NCI-H69 (cell line): ENCODE measurements at regions not wholly inside any gene's neighbourhood (a gene's known extent, or its start where the extent isn't known, plus 50 kb on each side); places are given as distances from the start of the nearest gene placed in this dataset.
A peak's percentile ranks its signal among the peaks of the same experiment; 100 is the strongest.

Source experiments
- DNase-seq: peaks from one replicate; lab custom pipeline; 2025; lab: John Stamatoyannopoulos, UW

DNA sequence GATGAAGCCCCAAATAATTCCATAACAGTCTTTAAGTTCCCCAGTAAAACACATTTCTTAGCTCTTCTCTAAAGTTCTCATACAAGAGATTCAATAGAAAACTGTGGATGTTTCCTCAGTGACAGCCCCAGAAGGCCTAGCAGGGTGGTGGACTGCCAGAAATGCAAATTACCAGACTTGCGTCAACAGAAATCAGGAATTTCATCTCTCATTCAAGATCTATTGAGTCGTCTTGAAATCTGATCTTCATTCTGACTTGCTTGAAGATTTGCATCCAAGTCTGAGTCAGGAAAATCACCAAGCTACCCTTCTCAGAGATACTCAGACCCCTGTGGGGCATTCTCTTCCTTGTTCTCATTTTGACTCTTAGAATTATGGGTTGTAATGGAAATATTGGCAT, 68.9 kb upstream of the NDP start:
- no peak for DNase-seq

DNA sequence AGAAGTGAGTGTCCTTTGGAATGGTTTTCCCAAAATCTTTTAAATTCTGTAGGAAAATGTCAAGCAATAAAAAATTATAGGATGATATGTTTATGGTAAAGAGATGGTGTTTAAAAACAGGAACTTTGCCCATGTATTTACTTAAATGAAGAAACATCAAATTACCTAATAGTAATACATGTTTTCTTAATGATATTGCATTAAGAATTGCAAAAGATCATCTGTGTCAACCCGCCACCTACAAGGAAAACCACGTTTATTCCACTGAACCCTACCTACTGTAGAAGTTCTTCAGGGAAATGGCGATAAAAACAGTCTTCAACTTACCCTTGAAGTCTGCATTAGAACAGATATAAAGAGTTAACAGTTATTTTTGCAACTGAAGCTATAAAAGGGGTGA, 67.2 kb upstream of the NDP start:
- no peak for DNase-seq

DNA sequence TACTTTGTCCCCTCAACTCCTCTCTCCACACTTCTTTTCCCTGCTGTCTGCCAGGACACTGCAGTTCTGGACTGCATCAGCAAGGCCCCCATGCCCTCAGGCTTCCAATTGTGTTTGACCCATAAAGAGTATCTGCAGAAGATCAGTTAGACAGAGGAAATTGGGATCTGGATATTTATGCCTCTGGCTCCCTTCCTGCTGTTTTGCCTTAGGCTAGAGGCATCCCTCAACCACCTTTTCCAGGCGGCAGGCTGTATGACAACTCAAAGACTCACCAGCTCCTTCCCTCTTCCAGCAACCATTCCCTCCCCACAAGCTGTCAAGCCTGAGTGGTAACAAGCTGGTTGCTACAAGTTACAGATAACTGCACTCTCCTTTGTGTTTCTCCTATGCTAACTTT, 66.4 kb upstream of the NDP start:
- no peak for DNase-seq

DNA sequence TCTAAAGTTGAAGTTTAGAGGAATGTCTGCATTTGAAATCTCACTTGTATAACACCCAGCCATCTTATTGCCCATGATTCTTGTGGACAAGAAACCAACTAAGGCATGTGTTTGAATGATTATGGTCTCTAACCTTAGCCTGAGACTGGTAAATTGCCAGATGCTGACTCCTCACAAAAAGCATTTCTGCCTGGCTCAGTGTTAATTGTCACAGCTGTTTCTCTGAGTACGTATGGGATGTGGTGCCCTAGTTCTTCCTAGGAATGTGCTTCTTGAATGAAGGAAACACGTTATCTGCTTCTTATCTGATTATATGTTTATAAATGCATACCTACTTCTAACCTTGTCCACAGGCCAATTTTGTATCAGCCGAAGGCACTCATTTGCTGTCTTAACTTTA, 63.1 kb upstream of the NDP start:
- peak; percentile 15 for DNase-seq

DNA sequence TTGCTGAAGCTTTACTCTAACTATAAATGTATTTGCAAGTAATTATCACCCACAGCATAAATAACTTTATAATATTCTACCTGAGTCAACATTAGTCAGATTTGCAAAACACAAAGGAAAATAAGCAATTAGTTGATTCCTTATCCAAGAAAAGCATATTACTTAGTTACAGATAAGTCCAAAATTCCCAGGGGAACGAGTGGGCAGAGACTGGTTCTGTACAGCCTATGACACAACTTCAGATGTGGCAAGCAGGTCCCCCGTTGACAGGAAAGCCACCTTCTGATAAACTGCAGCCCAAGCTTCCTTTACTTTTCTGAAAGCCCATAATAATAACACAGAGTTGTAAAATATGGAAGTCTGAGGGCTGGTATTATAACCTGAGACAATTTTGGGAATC, 62.4 kb upstream of the NDP start:
- peak; percentile 8 for DNase-seq

DNA sequence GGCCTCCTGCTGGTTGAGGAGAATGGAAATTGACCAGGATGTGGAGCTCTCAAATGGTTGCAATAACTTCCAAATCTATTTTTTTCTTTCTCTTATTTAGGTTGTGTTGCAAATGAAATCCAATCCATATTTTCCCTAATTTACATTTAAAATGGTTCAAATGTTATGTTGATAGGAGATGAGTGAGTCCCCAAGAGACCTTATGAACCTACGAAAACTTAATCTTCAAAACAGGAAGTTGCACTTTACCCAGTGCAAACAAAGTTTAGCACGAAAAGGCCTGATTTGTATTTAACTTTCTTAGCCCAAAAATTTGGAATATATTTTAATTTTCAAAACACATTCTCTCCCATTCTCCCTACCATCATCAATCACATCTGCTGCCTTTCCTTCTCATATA, 59.3 kb upstream of the NDP start:
- DNase-seq, result no peak

DNA sequence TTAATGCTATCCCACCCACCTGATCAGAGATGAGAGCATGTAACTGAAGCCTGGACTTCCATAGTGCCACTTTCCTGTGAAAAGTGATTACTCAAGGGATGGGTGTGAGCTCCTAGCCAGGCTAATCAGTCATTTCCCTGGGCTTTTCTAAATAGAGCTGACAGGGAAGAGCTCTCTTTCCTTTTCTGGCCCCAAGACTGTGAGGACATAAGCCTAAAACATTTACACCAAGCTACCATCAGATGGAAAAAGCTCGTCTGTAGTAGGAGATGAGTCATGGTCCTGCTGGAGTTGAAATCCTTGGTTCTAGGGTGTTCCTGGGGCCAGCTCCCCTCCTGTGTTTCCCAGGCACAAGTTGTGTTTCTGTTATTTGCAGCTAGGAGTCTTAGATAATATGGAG, 52.4 kb upstream of the NDP start:
- no peak for DNase-seq
